ENCODE measurements at regions not wholly inside any gene's neighbourhood (a gene's known extent, or its start where the extent isn't known, plus 50 kb on each side); places are given as distances from the start of the nearest gene placed in this dataset.

DNA sequence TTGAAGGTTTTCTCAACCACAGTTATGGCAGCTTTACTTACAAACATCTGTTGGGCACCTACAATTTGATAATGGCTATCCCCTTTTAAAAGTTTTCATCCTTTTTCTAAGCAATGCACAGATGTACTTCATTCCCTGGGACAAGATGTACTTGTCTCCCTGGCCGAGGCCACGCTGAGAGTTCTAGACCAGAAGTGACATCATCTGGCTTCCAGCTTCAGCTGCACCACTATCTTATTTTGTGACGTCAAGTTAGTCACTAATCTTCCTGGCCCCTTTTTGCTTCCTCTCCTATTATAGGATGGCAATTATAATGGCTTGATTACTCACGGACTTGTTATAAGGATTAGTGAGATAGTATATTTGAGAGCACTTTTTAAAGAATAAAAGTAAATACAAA lies 386.4 kb downstream of the BCL11A start:
- WGBS, 2 experiments (ENCODE audit: extremely low coverage in 1 of 2, insufficient coverage in 1 of 2, insufficient read length in 1 of 2, insufficient replicate concordance in 2 of 2, low coverage in 1 of 2, low lambda C conversion rate in 2 of 2, missing lambda C conversion rate in 1 of 2), result 93% methylated on average over 4 of the region's 4 CpGs; no CpG with 5 or more reads in 1 of the 2 experiments

More for the DNA sequence above, 386.4 kb downstream of the BCL11A start:
- Histone ChIP-seq H4K8ac (ENCODE audit: extremely low read depth, insufficient read depth, low read length) (no peak overlapping the region), H3K79me2 (ENCODE audit: control insufficient read depth in 1 of 2, insufficient read depth in 2 of 2, low read length in 2 of 2) (no peaks in the 10 kb centered on the region), H3K23me2 (ENCODE audit: low read depth, low read length) (no peaks in the 10 kb centered on the region; the same call in 1 of the 2 replicates), H3K4ac (replicated peaks; ENCODE audit: insufficient read length, low read depth, low read length) (no peak overlapping the region), H2AK5ac (ENCODE audit: low read depth, low read length) (no peak overlapping the region), H3K4me3 (ENCODE audit: extremely low read depth in 1 of 4, insufficient read depth in 2 of 4, low read depth in 3 of 4, low read length in 4 of 4) (no peak overlapping the region), H3K4me2 (ENCODE audit: insufficient read depth in 1 of 2, low read depth in 2 of 2, low read length in 2 of 2) (no peak overlapping the region), H2BK12ac (ENCODE audit: low read depth, low read length) (no peak overlapping the region), H3K36me3 (ENCODE audit: control insufficient read depth in 2 of 4, insufficient read depth in 4 of 4, low read length in 3 of 4) (no peaks in the 10 kb centered on the region), H2BK120ac (replicated peaks; ENCODE audit: low read depth, low read length) (no peak overlapping the region), H3K23ac (ENCODE audit: insufficient read length) (no peak overlapping the region), H2BK20ac (ENCODE audit: low read length) (no peak overlapping the region), H3K79me1 (ENCODE audit: low read depth, low read length) (no peaks in the 10 kb centered on the region), H3K9ac (replicated peaks in 1 of 4; ENCODE audit: extremely low read depth in 1 of 4, low read depth in 3 of 4, low read length in 3 of 4) (no peak overlapping the region), H2BK5ac (ENCODE audit: low read depth, low read length) (no peak overlapping the region), H3K4me1 (replicated peaks in 1 of 4; ENCODE audit: control insufficient read depth in 3 of 4, insufficient read depth in 4 of 4, low read length in 3 of 4) (no peaks in the 10 kb centered on the region), H3K14ac (ENCODE audit: insufficient read length) (no peak overlapping the region), H2AFZ (ENCODE audit: low read length) (no peak overlapping the region), H3K56ac (replicated peaks; ENCODE audit: insufficient read length, low read depth, low read length) (no peak overlapping the region), H2BK15ac (ENCODE audit: low read length) (no peak overlapping the region), H4K20me1 (replicated peaks in 1 of 2; ENCODE audit: control insufficient read depth in 1 of 2, insufficient read depth in 2 of 2, low read length in 2 of 2) (no peaks in the 10 kb centered on the region), H4K91ac (replicated peaks; ENCODE audit: insufficient read length, low read length) (no peak overlapping the region), H4K5ac (ENCODE audit: insufficient read length, low read depth, low read length) (no peak overlapping the region), H3K9me3 (ENCODE audit: insufficient read depth in 2 of 2, low read depth in 1 of 2, low read length in 1 of 2) (no peaks in the 10 kb centered on the region), H3K27me3 (replicated peaks in 1 of 4; ENCODE audit: control insufficient read depth in 3 of 4, extremely low read depth in 1 of 4, insufficient read depth in 3 of 4, low read length in 3 of 4) (no peaks in the 10 kb centered on the region), H3K18ac (ENCODE audit: extremely low read depth, low read length) (no peak overlapping the region), H3K27ac (ENCODE audit: low read depth, low read length) (no peak overlapping the region)
- ChIA-PET POLR2A (ENCODE audit: partially characterized antibody) (no interaction called here), CTCF (ENCODE audit: partially characterized antibody) (interaction anchor here (1.4 kb wide), 1 partner anchor 16 kb away, joined by 4 read pairs; no protein-coding TSS in a partner anchor)
- no peak for TF ChIP-seq RBBP5 (IDR thresholded peaks at IDR 0.05; ENCODE audit: borderline replicate concordance, low read depth, low read length)
- no peak for TF ChIP-seq HDAC6 (IDR thresholded peaks at IDR 0.05; ENCODE audit: low read depth, low read length)
- no peak for FAIRE-seq
- DNase-seq (ENCODE audit: low read depth in 1 of 2, low spot score in 2 of 2), result no peak
